CD4-positive, alpha-beta T cell treated with Interleukin-4 for 1 hour (primary cell): ENCODE measurements at regions not wholly inside any gene's neighbourhood (a gene's known extent, or its start where the extent isn't known, plus 50 kb on each side); places are given as distances from the start of the nearest gene placed in this dataset.

Source experiments
- DNase-seq, 2 donors: peaks; one replicate each; pipeline ENCODE4 v3.0.0-alpha.2; 2020 to 2022

DNA sequence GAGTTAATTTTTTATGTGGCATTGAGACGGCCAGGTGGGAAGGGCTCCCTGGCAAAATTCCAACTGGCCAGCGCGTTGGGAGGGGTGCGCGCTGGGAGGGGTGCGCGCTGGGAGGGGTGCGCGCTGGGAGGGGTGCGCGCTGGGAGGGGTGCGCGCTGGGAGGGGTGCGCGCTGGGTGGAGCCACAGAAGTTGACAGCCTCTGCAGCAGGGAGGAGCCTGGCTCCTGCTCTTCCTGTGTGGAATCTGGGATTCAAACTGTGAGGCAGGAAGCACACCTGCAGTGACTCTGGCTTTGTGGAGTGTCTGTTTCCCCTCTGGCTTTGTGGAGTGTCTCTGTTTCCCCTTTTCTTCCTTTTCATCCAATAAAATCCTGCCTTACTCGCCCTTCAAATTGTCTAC, 147.9 kb upstream of the CBLN2 start:
- DNase-seq: no peak

DNA sequence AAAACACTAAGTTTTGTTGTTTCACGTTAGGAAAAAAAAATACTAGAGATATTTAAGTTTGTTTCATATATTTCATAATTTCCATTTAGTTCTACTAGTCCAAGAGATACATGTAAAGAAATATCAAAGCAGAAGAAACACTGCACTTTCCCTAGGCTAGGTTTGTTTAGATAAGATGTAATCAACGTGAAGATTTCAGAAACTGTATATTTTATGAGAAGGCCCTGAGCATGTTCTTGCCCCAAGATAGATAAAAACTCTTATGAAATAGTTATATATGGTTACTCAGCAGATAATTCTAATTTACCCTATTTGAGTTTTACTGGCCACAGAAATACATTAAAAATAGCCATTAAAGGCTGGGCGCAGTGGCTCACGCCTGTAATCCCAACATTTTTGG, 143.6 kb upstream of the CBLN2 start:
- DNase-seq: no peak

DNA sequence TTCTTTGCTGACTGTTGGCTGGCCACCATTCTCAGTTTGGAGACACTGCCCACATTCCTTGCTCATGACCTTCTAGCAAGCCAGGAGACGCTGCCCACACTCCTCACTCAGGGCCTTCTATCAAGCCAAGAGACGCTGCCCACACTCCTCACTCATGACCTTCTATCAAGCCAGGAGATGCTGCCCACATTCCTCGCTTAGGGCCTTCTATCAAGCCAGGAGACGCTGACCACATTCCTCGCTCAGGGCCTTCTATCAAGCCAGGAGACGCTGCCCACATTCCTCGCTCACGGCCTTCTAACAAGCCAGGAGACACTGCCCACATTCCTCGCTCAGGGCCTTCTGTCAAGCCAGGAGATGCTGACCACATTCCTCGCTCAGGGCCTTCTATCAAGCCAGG, 131.3 kb upstream of the CBLN2 start:
- no peak for DNase-seq

DNA sequence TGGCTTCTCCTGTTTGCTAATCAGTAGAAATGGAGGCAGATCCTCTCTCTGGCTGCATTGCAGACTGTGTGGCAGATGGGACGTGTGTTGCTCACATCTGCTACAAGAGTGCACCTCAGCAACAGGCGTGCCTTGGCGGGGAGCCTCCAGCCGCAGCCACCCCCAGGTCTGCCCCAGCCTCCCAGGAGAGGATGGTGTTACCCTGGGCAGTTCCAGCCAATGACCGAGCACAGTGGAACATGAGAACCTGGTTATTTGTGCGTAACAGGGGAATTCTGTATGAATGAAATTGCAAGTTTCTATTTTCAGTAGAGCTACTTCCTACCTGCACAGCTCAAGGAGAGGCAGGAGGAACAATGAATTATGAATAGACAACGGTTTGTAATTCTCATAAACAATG, 130.6 kb upstream of the CBLN2 start:
- DNase-seq: no peak

DNA sequence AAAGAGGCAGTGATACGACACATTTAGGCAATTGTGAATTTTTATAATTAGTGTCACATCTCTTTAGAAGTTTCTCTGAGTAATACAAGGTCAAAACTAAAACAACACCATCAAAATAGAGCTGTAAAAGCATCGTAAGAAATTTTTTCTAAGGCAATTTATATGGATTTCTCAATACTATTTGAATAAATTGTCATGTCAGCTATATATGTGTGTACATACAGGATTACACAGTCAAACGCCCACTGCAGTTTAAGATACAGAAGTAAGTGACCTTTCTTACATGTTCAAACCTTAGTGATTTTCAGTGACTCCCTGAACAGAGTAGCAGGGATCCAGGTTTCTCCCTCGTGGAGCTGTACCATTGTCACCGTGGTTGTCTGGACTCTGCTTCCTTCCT, 129.1 kb upstream of the CBLN2 start:
- DNase-seq: no peak

DNA sequence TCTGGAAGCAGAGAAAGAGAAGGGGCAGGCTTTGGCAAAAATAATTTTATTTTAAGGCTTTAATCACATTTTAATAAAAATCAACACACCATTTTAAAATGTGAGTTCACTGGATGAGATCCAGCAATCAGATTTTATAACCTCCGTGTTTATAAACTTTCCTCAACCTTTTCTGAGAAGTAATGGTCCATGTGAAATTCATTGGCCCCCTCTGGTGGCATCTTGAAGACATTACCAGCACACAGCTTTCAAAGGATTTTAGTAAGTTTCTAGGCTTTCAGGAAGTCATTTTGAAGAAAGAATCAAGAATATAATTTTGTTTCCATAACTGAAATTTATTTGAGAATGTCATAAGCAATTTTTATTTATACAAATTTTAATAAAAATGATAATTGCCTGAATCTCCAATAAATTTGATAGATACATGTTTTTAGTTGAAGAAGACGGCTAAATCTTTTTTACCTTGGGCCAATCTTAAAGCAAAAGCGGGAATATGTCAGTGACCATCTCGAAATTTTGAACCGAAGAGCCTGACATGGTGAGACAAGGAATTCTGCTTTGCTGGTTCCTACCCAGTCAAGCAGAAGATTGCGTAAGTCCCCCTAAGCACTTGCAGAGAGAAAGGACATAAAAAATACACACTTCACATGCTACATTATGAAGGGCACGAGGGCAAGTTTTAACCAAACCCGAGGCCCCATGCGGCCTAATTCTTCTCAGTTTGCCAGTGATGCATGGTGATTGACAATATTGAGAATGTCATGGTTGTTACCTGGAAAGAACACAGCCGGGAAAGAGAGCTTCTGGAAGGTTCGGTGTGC, 128.4 kb upstream of the CBLN2 start:
- no peak for DNase-seq

DNA sequence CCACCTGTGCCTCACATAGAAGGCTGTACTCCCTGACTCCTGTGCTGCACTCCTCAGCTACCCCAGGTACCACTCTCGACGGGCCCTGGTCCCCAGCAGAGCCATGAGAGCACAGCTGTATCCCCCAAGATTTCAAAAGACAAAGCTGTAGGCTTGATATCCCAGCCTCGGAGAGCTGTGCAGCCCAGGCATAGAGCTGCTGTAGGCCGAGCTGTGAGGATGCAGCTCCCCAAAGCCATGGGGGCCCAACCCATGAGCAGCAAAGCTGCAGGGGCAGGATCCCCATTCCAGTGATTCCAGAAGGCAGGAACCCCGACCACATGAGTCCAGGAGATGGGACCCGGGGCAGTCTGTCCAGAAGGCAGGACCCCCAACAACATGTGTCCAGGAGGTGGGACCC, 123.8 kb upstream of the CBLN2 start:
- DNase-seq: no peak

DNA sequence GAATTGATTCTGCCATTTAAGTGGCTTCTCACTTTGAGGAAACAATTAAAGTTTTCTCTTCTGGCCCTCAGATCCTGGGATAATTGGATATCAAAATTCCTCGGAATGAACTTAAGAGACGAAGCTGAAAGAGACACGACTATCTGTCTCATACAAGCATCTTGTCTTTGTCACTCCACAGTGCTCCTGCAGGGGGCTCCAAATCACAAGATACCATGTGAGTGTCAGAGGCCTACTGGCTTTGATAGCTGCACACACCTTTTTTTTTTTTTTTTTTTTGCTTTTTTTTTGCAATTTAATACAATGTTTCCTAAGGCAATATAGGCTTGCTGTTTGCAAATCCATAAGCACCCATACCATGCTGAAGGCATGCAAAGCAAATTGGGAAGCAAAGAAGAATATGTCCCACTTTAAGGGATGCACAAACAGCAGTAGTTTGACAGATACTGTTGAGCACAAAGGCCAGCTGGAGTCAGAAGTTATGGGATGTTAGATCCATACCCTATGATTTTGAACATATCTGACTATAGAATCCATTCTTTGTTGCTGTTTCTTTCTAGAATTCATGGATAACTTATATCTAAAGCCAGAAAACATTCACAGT, 109.0 kb upstream of the CBLN2 start:
- DNase-seq: peak in 1 of 2 donors; percentile 8

DNA sequence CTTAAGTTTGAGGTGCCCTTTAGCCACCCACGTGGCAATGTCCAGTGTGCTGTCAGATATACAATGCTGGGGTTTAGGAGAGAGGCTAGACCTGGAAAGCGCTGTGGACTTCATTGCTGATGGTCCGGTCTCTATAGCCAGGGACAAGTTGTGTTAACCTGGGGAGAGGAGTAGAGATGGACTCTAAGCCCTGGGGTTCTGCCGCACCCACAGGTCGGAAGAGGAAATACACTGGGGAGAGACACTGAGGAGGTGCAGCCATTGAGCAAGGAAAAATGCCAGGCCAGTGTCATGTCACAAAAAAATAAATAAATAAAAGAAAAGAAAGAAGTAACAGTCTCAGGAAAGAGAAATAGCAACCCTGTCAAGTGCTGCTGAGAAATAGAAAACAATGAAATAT, 106.9 kb upstream of the CBLN2 start:
- DNase-seq: no peak

DNA sequence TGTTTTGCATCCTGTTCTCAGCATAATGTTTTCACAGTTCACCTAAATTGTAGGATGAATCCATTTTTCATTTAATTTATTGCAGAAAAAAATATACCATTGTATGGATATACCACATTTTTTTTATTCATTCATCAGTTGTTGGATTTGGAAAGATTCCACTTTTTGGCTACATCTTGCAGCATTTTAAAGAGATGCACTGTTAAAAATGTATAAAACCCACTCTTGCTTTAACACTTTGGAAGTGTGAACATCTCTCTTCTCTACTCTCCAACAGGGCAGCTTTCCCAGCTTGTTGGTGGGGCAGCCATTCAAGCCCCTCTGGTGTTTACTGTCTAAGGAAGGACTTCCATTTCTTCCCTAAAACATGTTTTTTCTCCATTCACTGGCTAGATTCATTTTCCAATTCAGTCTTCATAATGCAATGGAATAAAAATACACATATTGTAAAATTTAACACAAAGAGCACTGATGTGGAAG, 104.4 kb upstream of the CBLN2 start:
- DNase-seq: no peak

DNA sequence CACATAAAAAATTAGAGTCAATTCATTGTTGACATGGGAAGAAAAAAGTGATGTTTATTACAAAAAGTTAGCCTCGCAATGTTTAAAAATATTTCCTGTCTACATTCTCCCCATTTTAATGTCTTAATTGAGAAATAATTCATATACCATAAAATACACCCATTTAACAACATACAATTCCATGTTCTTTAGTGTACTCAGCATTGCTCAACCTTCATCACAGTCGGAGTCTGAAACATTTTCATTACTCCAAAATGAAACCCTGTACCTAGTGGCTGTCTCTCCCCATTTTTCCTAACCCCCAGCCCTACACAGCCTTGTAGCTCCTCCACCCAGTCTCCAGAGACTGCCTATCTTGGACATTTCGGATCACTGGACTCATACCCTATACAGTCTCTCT, 103.9 kb upstream of the CBLN2 start:
- no peak for DNase-seq

DNA sequence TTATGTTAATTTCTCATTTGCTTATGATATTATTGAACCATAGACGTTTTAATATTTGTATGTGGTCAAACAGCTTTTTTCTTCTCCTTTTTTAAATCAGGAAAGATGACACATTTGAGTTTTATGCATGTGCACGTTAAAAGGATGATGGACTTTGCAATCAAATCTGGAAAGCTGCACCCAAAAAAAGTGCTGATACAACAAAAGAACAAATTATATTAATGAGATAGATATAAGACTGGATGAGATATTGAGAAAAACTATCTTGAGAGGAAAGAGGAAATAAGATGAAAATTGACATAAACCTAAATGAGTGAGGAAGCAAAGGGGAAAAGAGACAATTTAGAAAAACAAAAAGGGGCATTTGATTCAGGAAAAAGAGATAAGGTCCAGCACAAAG, 96.4 kb upstream of the CBLN2 start:
- no peak for DNase-seq

DNA sequence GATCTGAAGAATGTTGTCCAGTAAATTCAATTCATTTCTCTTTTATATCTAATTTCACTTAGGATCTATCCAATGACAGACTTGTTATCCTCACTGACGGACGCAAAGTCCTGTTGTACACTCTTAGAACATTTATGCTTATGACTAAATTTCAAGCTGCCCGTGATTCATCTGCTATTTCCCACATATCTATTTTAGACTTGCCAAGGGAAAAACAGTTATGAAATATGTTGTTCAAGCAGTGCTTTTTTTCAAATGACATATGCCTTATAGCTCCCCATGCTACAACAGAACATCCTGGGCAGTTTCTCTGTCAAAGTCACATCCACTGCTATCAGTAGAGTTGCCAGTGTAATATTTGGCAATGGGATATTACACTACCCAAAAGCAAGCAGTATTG, 94.2 kb upstream of the CBLN2 start:
- DNase-seq: no peak

DNA sequence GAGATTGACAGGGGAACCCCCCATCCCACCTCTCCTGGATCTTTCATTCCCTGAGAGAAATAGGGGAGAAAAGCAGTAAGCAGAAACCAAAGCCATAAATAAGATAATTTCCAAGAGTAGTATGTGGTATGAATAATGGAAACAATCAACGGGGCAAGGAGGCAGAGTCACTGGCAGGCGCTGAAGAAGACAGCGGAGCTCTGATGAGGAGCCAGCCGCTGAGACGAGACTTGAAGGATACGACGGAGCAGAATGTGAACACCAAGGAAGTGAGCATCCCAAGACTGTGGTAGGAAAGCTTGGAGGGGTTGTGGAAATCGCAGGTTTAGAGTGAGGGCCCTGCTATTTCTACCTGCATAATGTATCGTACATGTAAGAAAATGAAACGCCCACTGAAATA, 93.6 kb upstream of the CBLN2 start:
- no peak for DNase-seq

DNA sequence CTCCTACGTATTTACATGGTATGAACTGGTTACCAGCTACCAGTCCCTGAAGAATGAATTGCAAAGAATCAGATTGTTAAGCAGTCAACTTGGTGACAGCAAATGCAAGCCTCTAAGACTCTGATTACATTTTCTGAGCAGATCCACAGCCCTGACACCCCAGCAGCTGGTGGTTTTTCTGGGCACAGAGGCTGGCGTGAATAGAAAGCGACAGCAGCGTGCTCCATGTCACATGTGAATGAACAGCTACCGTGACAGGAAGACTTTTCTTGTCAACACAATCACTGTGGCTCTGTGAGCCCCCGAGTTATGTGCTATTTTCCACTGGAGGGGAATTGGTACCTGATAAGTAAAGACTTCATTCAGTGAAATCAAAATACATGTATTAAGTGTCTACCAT, 93.2 kb upstream of the CBLN2 start:
- no peak for DNase-seq

DNA sequence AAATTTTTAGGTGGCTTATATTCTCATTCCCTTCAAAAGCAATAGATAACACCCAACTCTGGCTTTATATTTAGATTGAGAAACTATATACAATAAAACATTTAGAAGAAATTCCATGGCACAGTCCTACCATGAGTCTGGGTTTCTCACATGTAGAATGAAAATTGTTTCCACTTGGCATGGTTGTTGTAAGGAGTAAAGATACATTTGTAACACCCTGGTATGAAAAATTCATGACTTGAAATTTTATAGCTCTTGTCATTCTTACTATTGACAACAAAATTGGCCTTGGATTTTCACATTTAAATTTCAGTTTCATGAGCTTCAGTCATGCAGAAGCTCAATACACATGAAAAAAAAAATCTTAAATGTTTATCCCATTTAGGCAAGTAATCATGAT, 92.5 kb upstream of the CBLN2 start:
- no peak for DNase-seq

DNA sequence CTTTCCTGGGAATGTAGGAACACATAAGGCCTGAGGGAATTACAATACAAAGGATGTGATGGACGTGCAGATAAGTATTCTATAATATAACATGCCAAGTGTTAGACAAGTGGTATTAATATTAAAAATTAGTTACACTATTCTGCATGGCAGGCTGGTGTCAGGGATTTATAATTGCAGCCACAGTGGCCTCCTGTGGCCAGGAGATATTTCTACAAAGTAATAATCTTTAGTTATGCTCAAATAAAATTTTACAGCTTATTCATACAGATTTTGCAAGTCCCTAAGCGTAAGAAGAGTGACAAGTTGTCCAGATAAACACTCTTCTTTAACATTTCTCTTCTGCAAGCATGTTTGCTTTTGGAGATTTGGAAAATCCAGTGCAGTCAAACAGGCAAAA, 90.4 kb upstream of the CBLN2 start:
- DNase-seq: no peak

DNA sequence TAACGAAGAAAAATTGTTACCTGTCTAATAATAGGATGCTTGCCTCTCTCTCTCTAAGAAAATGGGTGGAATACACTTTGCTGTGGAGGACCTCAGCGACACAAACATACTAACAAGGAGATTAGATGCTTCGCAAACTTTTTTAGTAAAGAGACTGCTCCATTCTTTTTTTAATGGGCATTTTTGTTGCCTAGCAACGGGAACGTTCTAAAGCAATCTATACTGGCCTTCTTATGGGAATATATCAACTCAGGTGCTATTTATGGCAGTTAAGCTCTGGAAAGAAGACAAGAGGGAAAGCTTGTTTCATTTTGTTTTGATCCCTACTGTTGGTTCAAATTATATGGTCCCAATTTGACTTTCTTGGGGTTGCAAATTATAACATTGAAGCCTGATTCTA, 86.8 kb upstream of the CBLN2 start:
- no peak for DNase-seq

DNA sequence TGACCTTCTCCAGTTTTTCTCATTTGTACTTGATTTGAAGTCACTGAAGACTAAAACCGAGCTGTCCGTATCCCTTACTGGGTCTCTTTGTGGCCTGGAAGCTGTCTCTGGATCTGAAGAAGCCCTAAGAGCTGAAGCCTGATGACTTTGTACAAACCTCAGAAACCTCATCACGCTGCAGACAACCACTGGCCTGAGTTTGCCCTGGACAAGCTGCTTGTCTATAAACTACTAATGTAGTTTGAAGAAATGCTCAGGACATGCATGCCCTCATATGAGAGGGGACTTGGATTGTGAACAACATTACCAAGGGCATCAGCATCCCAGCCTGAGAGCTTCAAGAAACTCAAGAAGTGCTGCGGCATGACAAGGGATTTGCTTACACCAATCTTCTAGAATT, 79.3 kb upstream of the CBLN2 start:
- no peak for DNase-seq

DNA sequence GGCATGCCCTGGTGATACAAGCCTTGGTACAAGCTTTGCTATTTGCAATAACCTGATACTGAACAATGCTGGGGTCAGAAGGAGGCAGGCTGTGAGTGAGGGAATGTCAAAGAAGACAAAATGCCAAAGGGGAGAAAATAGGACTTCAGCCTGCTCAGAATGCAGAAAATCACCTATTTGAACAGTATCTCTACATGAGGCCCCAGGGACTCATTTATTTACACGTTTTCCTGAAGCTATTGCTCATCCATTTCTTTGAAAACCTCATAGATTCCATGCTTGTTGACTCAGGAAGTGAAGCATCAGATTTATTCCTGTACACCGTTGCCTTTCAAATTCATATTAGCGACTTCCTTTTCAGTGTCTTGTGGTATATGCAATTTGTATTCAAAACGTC, 69.4 kb upstream of the CBLN2 start:
- no peak for DNase-seq

DNA sequence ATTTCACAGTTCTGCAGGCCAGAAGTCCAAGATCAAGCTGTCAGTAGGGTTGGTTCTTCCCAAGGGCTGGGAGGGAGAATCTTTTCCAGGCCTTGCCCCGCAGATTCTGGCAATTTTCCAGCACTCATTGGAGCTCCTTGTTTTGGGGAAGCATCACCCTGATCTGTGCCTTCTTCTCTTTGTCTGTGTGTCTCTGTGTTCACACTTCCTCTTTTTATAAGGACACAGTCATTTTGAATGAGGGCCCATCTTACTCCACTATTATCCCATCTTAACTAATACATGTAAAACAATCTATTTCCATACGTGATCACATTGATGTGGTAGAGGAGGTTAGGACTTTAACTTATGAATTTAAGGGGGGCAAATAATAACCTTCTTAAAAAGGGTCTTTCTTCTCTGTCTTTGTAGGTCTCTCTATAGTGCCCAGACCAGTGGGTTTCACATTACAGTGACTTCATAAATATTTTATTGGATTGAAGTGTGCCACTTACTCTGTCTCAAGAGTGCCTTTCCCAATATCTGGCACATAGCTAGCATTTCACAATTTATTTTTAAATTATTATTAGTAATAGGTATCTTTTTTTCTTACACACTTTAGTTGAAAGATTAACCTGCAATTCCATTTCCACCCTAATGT, 68.9 kb upstream of the CBLN2 start:
- DNase-seq: no peak

DNA sequence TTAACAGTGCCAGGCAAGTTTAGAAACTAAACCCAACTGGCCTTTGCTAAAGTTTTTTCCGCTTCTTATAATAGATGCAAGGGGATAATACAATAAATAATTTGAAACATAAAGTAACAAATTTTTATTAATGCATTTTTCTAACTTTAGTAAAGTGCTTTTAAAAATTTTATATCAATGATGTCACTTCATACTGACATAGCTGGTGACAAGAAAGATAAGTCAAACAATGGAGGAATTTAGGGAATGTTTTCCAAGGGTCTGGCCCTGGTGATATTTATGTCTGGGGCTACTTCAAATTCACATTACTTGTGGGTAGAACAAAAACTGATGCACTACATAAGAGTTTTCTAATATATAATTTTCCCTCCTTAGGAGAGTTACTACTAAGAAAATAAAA, 61.2 kb upstream of the CBLN2 start:
- DNase-seq: no peak

DNA sequence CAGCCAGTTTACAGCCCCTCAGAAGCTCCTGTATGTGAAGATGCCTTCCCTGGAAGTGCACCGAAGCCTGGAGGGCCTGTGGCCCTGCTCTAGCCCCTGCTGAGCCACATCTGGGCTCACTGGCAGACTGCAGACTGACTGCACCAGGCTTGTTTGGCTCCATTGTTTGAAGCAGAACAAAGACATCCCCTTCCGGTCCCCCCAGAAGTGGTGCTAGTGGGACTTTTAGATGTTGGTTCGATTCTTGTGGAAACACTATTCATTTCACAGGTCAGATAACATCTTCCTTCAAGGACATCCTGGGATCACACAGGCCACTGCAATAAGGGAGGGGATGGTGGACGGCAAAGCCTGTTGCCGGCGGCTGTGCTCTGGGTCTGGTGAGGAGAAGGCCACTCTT, 57.8 kb upstream of the CBLN2 start:
- DNase-seq: no peak

DNA sequence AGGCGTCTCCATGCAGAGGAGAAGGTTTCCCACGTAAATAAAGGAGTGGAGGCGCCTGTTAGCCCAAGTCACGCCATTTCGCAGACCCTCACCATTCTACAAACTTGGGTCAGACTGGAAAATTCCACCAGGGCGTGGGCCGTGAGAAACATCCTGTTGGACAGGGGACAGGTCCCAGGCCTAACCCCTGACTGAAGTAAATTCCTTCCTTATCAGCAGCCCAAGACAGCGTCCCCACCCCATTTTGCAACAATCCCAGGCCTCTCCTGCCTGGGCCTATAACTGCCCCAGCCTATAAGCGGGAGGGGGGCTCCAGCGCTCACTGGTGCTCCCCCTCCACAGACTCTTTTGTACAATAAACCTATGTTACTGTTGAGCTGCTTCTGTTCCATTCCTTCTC, 57.3 kb upstream of the CBLN2 start:
- DNase-seq: no peak
